Endothelial cell of umbilical vein (primary cell): ENCODE measurements at regions not wholly inside any gene's neighbourhood (a gene's known extent, or its start where the extent isn't known, plus 50 kb on each side); places are given as distances from the start of the nearest gene placed in this dataset.

Experiments
- BruUV-seq: library from RNA; stranded (reverse); fragments of 400-500 nt; replicated peaks from 2 replicates; lab custom pipeline; 2021; lab: Mats Ljungman, UMichigan
- CTCF ChIA-PET: fragments of 300-600, 350-600 bp; sonication (Branson Sonifier 250); formaldehyde crosslinking; loops from one replicate; lab custom pipeline; 2021; ENCODE audit warnings: antibody characterized with exemption, inconsistent platforms; lab: Charles Lee
- POLR2A ChIA-PET: fragments of 300-600, 350-600 bp; sonication (Branson Sonifier 250); formaldehyde crosslinking; loops from one replicate; lab custom pipeline; 2021; ENCODE audit warnings: antibody characterized with exemption, inconsistent platforms; lab: Charles Lee
- DNase-seq: peaks from one replicate; pipeline ENCODE4 v3.0.0-alpha.2; 2011; ENCODE audit warnings: low read depth, low spot score
- FAIRE-seq: peaks from 2 replicates; lab custom pipeline; 2011; peaks lifted over from hg19 to GRCh38; lab: Jason Lieb, UNC
- H2AFZ ChIP-seq: 2 replicates; pipeline ENCODE4 v1.6.0; 2012; ENCODE audit warnings: low read depth, low read length, control low read depth, inconsistent platforms
- H3K27ac ChIP-seq: 2 replicates; pipeline ENCODE4 v1.5.1; 2011; ENCODE audit warnings: low read depth, mild to moderate bottlenecking, control low read depth, low read length, moderate library complexity; ENCODE audit not compliant: insufficient read depth
- H3K27me3 ChIP-seq, 2 experiments: 2 replicates each; pipeline versions ENCODE4 v1.6.0 to v1.6.1; 2011; ENCODE audit warnings: low read length in 2 of 2, mixed read lengths in 1 of 2; ENCODE audit not compliant: control insufficient read depth in 2 of 2, insufficient read depth in 2 of 2
- H3K36me3 ChIP-seq, 2 experiments: 2 replicates in 1 of 2; 3 replicates in 1 of 2; pipeline ENCODE4 v1.5.1; 2011; ENCODE audit warnings: low read length in 2 of 2, mild to moderate bottlenecking in 1 of 2, moderate library complexity in 1 of 2; ENCODE audit not compliant: control insufficient read depth in 2 of 2, insufficient read depth in 2 of 2; ENCODE audit errors: extremely low read depth in 1 of 2
- H3K4me1 ChIP-seq: 3 replicates; pipeline ENCODE4 v1.5.1; 2011; ENCODE audit warnings: mild to moderate bottlenecking, low read length; ENCODE audit not compliant: control insufficient read depth, insufficient read depth; ENCODE audit errors: extremely low read depth
- H3K4me2 ChIP-seq: 2 replicates; pipeline ENCODE4 v1.6.1; 2011; ENCODE audit warnings: low read length, control low read depth, mixed read lengths; ENCODE audit not compliant: insufficient read depth
- H3K4me3 ChIP-seq, 3 experiments: fragments of 200-600 bp in 1 of 3; sonication (generic), shearing (Covaris generic) in 1 of 3; replicated peaks in 1 of 3; 2 replicates each; pipeline ENCODE4 v1.5.1; 2011 to 2016; ENCODE audit warnings: control low read depth in 3 of 3, low read length in 3 of 3, mild to moderate bottlenecking in 2 of 3, inconsistent platforms in 1 of 3, low read depth in 1 of 3, moderate library complexity in 1 of 3; ENCODE audit not compliant: insufficient read depth in 1 of 3
- H3K79me2 ChIP-seq: 2 replicates; pipeline ENCODE4 v1.6.0; 2012; ENCODE audit warnings: low read length, inconsistent platforms; ENCODE audit not compliant: control insufficient read depth, insufficient read depth
- H3K9ac ChIP-seq: replicated peaks from 2 replicates; pipeline ENCODE3; 2011; ENCODE audit warnings: low read length, control low read depth; ENCODE audit not compliant: insufficient read depth; ENCODE audit errors: extremely low read depth
- H3K9me1 ChIP-seq: replicated peaks from 3 replicates; pipeline ENCODE4 v1.6.0; 2011; ENCODE audit warnings: mild to moderate bottlenecking, low read length; ENCODE audit not compliant: control insufficient read depth, insufficient read depth; ENCODE audit errors: extremely low read depth
- H3K9me3 ChIP-seq: replicated peaks from 2 replicates; pipeline ENCODE4 v1.5.1; 2012; ENCODE audit warnings: low read length, inconsistent platforms; ENCODE audit not compliant: control insufficient read depth, insufficient read depth
- H4K20me1 ChIP-seq: replicated peaks from 2 replicates; pipeline ENCODE3; 2011; ENCODE audit warnings: mild to moderate bottlenecking, low read length; ENCODE audit not compliant: control insufficient read depth, insufficient read depth; ENCODE audit errors: extremely low read depth
- EZH2 ChIP-seq: IDR thresholded peaks from 2 replicates; pipeline ENCODE4 v1.6.1; 2012; ENCODE audit warnings: borderline replicate concordance, low read depth, mild to moderate bottlenecking, moderate library complexity, low read length, inconsistent platforms; ENCODE audit not compliant: severe bottlenecking
- GATA2 ChIP-seq: IDR thresholded peaks from 2 replicates; pipeline ENCODE4 v1.7.0; 2011; ENCODE audit warnings: low read depth, mild to moderate bottlenecking, moderate library complexity, mixed read lengths, low read length; ENCODE audit not compliant: insufficient read length, insufficient read depth
- JUN ChIP-seq: IDR thresholded peaks from 2 replicates; pipeline ENCODE4 v1.6.1; 2011; ENCODE audit warnings: borderline replicate concordance, low read depth; ENCODE audit not compliant: insufficient read length, insufficient read depth
- MAX ChIP-seq: IDR thresholded peaks from 2 replicates; pipeline ENCODE4 v1.6.1; 2011; ENCODE audit not compliant: insufficient read depth, insufficient read length
- MYC ChIP-seq: IDR thresholded peaks from one replicate; pipeline ENCODE4 v1.6.1; 2011; ENCODE audit warnings: mild to moderate bottlenecking, low read depth, low read length
- POLR2A ChIP-seq: IDR thresholded peaks from 2 replicates; pipeline ENCODE4 v1.6.1; 2012; ENCODE audit warnings: low read depth, mild to moderate bottlenecking, control low read depth, low read length
- dilution Hi-C: fragments of 300-500 bp; cut with MboI; formaldehyde crosslinking; loops from one replicate; pipeline ENCODE4 v1.15.0; 2019; ENCODE audit warnings: low sequenced_read_pairs; ENCODE audit not compliant: extremely low pct_ligation_motif_present
- intact Hi-C: fragments of 100-400 bp; cut with micrococcal nuclease; formaldehyde crosslinking; loops from one replicate; pipeline ENCODE4 v1.10.0; 2022

- Histone ChIP-seq H3K9me3 (no peaks in the 10 kb centered on the region), H2AFZ (no peak overlapping the region), H3K4me1 (peaks cover 13% of the 10 kb centered on the region), H3K4me2 (no peak overlapping the region), H3K27me3 (no peaks in the 10 kb centered on the region), H3K27ac (no peak overlapping the region), H3K79me2 (no peaks in the 10 kb centered on the region), H3K36me3 (no peaks in the 10 kb centered on the region), H3K9me1 (no peaks in the 10 kb centered on the region), H3K4me3 (no peak overlapping the region), H3K9ac (no peak overlapping the region), H4K20me1 (no peaks in the 10 kb centered on the region)
- intact Hi-C loops (no loop called here), dilution Hi-C loops (no loop called here)
- no peak for TF ChIP-seq MYC
- TF ChIP-seq MAX, result no peak
- TF ChIP-seq EZH2, result no peak
- TF ChIP-seq POLR2A, result no peak
- no TSS peak for BruUV-seq
- FAIRE-seq (no peak), DNase-seq (no peak)
- POLR2A ChIA-PET, result no interaction called here
- CTCF ChIA-PET, result no interaction called here
These were observed 371.2 kb downstream of the BTG1 start for GRCh38 chr12:91774434-91774921.

- ChIA-PET CTCF (no interaction called here), POLR2A (no interaction called here)
- no peak overlapping the region for H3K4me3 ChIP-seq
- DNase-seq (no peak), FAIRE-seq (no peak)
- H3K36me3 ChIP-seq, result no peaks in the 10 kb centered on the region
- H3K9me1 ChIP-seq, result no peaks in the 10 kb centered on the region
- H3K27ac ChIP-seq, result no peak overlapping the region
- H3K27me3 ChIP-seq, result no peaks in the 10 kb centered on the region
- intact Hi-C loops (no loop called here), dilution Hi-C loops (no loop called here)
- H3K79me2 ChIP-seq, result no peaks in the 10 kb centered on the region
- BruUV-seq, result no TSS peak
- H3K4me1 ChIP-seq, result peaks cover 9% of the 10 kb centered on the region
- TF ChIP-seq MAX (no peak), EZH2 (no peak), JUN (no peak), GATA2 (no peak)
- H2AFZ ChIP-seq, result no peak overlapping the region
- no peaks in the 10 kb centered on the region for H4K20me1 ChIP-seq
- no peak overlapping the region for H3K4me2 ChIP-seq
- H3K9ac ChIP-seq, result no peak overlapping the region
- H3K9me3 ChIP-seq, result no peaks in the 10 kb centered on the region
These were observed 371.8 kb downstream of the BTG1 start for GRCh38 chr12:91773749-91774429.
